NCI-H524 (cell line): ENCODE measurements at regions not wholly inside any gene's neighbourhood (a gene's known extent, or its start where the extent isn't known, plus 50 kb on each side); places are given as distances from the start of the nearest gene placed in this dataset.
A peak's percentile ranks its signal among the peaks of the same experiment; 100 is the strongest.

ENCODE experiments used
- DNase-seq, 2 experiments: peaks; one replicate each; lab custom pipeline; 2025; lab: John Stamatoyannopoulos, UW

DNA sequence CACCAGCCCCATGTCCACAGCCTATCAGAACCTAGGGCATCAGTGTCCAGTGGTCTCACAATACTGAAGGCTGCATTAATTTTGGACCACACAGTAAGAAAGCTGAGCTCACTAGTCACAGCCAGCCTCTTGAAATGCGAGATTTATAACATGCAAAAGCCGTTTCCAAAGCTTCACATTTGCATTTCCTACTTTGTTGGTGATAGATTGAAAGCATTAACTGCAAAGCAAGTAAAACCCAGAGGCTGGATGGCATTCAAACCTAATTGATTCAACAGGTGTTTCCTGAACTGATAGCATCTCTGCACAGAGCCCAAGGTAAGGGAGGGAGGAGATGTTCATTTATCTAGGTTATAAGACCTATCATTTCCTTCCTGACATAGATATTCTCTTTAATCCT is 410.1 kb downstream of the OMA1 start:
- no peak for DNase-seq

GRCh38 chr1:58135821-58136321 is 410.7 kb downstream of the OMA1 start:
- no peak for DNase-seq

- DNase-seq: no peak
Observed at GRCh38 chr1:58133562-58133961, 413.0 kb downstream of the OMA1 start.

GRCh38 chr1:58123051-58123450 is 423.5 kb downstream of the OMA1 start:
- peak in 1 of 2 experiments; percentile 25 for DNase-seq

DNA sequence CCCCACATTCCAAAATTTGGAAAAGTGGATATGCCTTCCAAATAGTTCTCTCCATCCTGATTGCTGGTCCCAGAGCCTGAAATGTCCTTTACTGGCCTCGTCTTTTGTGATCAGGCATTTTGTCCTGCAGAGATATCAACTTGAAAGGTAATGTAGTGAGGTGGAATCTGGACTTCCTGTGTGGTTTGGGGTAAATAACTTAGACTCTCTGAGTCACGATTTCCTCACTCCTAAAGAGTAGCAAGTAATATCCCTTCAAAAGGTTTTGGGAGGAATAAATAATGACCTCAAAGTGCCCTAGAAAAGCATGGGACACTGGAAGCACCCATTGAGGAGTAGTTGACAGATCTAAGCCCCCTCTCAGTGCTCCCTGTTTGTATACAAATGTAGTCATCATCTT is 426.6 kb downstream of the OMA1 start:
- no peak for DNase-seq

DNA sequence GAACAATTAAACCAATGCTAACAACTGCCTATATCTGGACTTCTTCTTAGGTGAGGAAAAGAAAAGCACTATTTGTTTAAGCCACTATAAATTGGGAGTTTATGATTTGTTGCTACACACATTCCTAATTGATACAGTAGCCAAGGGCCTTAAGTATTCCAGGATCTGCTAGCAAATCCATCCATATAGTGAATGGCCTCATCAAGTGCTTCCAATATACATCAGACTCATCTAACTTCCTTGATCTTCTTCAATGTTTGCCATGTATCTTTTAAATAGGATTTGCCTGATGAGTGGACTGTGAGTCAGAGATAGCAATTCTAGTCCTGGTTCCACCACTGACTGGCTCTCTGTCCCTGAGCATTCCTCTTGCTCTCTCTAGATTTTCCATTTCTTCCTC is 430.2 kb downstream of the OMA1 start:
- DNase-seq: no peak

- no peak for DNase-seq
Observed at GRCh38 chr1:58109646-58110200, 436.8 kb downstream of the OMA1 start.

DNA sequence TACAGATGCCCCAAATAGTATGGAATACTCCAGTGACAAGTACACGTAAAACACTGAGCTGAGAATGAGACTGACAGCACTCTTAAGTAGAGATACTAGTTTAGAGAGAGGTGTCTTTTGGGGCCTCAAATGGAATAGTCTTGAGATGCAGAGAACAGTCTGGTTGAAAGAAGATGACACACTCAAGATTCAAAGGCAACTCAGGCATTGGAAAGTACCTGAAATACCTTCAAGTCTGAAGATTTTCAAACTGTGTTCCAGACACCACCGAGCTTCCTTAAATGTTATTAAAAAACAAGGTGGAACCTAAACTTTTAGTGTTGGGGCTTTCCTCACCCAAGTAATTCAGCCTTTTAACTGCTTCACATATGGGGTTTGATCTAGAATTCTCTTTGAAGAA is 437.7 kb downstream of the OMA1 start:
- DNase-seq: no peak

DNA sequence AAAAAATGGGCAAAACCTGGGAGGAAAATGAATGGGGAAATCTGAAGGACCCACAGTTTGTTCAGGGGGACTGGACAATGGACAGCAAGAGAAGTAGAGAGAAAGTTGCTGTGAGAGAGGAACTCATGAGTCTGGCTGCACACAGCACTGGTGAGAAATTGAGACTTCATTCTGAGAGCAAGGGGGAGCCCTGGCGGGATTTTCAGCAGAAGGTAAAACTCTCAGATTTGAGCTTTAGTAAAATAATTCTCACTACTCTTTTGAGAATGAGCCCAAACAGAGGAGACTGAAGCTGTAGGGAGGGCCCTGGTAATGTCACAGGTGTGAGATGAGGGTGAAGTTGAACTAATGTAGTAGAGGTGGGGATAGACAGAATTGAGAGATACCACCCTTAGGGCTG is 438.6 kb downstream of the OMA1 start:
- DNase-seq: no peak

DNA sequence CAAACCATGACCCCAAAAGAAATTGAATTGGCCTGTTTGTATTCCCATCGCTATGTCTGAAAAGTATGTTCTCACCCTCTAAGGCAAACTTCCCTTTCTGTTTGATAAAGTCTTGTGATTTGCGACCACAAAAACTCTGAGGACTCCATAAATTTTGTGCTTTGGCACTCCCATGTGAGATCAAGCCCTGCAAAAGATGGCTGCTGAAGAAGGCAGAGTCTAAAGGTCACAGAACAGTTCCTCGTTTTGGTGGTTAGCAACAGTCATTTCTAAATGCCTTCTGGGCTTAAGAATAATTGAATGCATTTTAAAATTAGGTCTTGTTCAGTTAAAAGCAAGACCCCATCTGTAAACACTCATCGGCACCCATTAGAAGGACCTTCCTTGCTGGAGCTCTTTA is 441.6 kb downstream of the OMA1 start:
- no peak for DNase-seq

GRCh38 chr1:58096714-58097113 is 449.8 kb downstream of the OMA1 start:
- no peak for DNase-seq

DNA sequence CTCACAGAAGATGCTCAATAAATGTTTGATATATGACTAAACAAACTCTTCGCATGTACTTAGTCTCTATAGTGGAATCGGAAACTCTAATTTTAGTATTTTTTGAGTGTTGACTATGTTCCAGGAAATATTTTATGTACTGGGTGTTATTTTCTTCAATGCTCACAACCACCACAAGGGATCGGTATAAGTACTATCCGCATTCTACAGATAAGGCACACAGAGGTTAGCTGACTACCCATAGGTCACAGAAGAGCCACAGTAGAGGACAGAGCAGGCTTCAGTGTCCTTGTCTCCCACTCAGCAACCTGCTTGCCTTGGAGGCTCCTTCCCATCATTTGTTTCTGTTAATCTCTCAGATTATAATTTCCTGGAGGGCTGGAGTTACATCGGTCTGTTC is 451.3 kb downstream of the OMA1 start:
- DNase-seq: no peak

DNA sequence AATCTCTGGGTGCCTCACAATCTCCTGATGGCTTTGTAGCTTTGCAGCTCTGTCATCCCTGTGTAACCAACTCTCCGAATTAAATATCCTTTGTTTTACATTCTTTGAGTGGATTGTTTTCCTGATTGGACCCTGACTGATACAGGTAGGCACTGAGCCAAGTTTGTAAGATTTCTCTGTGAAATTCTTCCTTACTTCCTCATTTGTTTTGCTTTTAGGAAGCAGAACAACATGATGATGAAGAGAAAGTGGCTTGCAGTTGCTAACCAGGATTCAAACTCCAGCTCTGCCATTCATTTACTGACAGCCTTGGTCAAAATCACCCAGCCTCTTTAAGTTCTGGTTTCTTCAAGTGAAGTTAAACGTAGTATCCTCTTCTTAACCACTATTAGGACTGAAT is 452.3 kb downstream of the OMA1 start:
- DNase-seq: no peak

- no peak for DNase-seq
Observed at GRCh38 chr1:58090640-58091039, 455.9 kb downstream of the OMA1 start.

GRCh38 chr1:58089898-58090534 is 456.5 kb downstream of the OMA1 start:
- no peak for DNase-seq

- DNase-seq: no peak
Observed at GRCh38 chr1:58084266-58084665, 462.3 kb downstream of the OMA1 start.

DNA sequence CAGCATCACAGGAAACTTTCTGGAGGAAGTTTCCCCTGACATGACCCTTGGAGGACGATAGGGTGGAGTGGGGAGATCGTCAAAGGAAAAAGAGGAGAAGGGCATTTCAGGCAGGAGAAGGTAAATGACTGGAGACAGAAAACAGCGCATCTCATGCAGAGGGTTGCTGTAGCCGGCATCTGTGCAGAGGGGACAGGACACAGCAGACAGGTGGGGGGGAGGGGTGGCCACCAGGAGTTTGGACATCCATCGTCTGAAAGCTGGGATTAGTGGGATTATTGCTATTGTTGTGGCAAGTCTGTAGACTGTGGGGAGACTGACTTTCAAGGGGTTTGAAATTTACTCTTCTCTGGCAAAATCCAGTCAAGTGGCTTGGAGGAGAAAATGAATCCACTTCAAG is 463.9 kb downstream of the OMA1 start:
- DNase-seq: peak; percentile 54 to 73

DNA sequence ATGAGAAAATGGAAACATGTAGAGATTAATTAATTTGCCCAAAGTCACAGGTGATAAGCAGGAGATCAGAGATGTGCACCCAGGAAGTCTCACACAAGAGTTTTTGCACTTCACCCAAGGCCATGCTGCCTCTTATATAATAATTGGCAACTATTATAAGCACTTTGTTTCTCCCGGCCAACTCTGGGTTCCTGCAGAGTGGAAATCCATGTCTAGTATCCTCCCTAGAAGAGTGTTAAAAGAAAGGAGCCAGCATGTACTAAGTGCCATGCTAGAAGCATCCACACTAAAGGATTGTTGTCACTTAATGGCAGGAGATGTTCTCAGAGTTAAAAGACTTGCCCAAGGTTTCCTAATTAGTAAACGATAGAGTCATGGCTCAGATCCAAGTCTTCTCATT is 470.3 kb downstream of the OMA1 start:
- no peak for DNase-seq

GRCh38 chr1:58075188-58075578 is 471.3 kb downstream of the OMA1 start:
- DNase-seq: no peak

GRCh38 chr1:58072450-58072849 is 474.1 kb downstream of the OMA1 start:
- DNase-seq: no peak

- no peak for DNase-seq
Observed at GRCh38 chr1:58067082-58067481, 479.4 kb downstream of the OMA1 start.

GRCh38 chr1:58065520-58065919 is 481.0 kb downstream of the OMA1 start:
- DNase-seq: peak in 1 of 2 experiments; percentile 2

DNA sequence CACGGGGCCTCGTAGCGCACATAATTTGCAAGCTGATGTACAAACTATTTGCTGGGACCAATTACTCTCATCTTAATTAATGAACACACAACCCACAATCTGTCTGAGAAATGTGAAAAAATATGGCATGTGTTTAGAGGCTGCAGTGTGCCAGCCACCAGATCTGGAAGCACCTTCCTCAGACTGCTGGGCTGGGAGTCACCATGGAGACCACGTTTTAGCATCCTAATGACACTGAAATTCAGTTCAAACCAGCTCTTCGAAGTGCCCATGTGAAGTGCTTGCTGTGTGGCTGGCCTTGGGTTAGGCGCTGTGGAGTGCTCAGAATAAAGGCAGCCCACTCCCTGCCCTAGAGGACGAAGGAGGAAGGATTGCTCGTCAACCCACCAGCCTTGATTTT is 482.4 kb downstream of the OMA1 start:
- no peak for DNase-seq

DNA sequence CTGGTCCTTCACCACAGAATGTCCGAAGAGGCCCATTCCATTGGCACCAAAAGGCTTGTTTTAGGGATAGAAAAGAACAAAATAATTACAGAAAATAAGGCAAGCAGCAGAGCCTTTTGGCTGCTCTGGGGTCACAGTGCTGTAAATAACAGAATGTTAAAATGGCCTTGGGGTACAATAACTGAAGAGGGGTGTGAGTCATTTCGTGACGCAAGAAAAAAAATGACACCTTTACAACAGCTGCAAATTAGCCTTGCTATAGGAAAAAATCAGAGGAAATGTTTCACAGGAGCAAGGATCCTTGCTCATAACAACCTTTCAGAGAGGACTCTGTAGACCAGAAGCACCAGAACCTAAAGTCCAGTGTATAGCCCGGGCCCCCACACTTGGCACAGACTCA is 483.4 kb downstream of the OMA1 start:
- DNase-seq: no peak
